Keratinocyte (primary cell): ENCODE measurements at regions not wholly inside any gene's neighbourhood (a gene's known extent, or its start where the extent isn't known, plus 50 kb on each side); places are given as distances from the start of the nearest gene placed in this dataset.
"Not testable (repeated sequence)": the region's sequence is repeated elsewhere in the genome, so short reads cannot be mapped to it uniquely, and the experiment has no call there.

Experiments
- EZH2 ChIP-seq: IDR thresholded peaks from one replicate; pipeline ENCODE4 v1.6.1; 2012; ENCODE audit warnings: inconsistent platforms, mild to moderate bottlenecking, low read length, moderate library complexity
- TF ChIP-seq, protein P1 (sequence below), 3 experiments: IDR thresholded peaks in 1 of 3; conservative IDR thresholded peaks in 1 of 3; optimal IDR thresholded peaks in 1 of 3; 2 replicates in 2 of 3; 3 replicates in 1 of 3; pipeline versions ENCODE3 to v1.5.1; 2011; ENCODE audit warnings: low read length in 3 of 3, mild to moderate bottlenecking in 3 of 3, moderate library complexity in 2 of 3, control low read depth in 1 of 3, inconsistent platforms in 1 of 3; ENCODE audit not compliant: insufficient read depth in 2 of 3; ENCODE audit errors: extremely low read depth in 1 of 3

DNA sequence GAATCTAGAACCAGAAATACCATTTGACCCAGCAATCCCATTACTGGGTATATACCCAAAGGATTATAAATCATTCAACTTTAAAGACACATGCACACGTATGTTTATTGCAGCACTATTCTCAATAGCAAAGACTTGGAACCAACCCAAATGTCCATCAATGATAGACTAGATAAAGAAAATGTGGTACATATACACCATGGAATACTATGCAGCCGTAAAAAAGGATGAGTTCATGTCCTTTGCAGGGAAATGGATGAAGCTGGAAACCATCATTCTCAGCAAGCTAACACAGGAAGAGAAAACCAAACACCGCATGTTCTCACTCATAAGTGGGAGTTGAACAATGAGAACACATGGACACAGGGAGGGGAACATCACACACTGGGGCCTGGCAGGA, 154.0 kb upstream of the PTGFR start:
- TF ChIP-seq, protein P1, sequence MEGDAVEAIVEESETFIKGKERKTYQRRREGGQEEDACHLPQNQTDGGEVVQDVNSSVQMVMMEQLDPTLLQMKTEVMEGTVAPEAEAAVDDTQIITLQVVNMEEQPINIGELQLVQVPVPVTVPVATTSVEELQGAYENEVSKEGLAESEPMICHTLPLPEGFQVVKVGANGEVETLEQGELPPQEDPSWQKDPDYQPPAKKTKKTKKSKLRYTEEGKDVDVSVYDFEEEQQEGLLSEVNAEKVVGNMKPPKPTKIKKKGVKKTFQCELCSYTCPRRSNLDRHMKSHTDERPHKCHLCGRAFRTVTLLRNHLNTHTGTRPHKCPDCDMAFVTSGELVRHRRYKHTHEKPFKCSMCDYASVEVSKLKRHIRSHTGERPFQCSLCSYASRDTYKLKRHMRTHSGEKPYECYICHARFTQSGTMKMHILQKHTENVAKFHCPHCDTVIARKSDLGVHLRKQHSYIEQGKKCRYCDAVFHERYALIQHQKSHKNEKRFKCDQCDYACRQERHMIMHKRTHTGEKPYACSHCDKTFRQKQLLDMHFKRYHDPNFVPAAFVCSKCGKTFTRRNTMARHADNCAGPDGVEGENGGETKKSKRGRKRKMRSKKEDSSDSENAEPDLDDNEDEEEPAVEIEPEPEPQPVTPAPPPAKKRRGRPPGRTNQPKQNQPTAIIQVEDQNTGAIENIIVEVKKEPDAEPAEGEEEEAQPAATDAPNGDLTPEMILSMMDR (optimal IDR thresholded peaks at IDR 0.05 in 1 of 3, IDR thresholded peaks at IDR 0.05 in 1 of 3, conservative IDR thresholded peaks at IDR 0.05 in 1 of 3; ENCODE audit: extremely low read depth in 1 of 3, insufficient read depth in 2 of 3, low read length in 3 of 3), result not testable (repeated sequence)
- TF ChIP-seq EZH2, result not testable (repeated sequence)
